ENCODE measurements at regions not wholly inside any gene's neighbourhood (a gene's known extent, or its start where the extent isn't known, plus 50 kb on each side); places are given as distances from the start of the nearest gene placed in this dataset.

DNA sequence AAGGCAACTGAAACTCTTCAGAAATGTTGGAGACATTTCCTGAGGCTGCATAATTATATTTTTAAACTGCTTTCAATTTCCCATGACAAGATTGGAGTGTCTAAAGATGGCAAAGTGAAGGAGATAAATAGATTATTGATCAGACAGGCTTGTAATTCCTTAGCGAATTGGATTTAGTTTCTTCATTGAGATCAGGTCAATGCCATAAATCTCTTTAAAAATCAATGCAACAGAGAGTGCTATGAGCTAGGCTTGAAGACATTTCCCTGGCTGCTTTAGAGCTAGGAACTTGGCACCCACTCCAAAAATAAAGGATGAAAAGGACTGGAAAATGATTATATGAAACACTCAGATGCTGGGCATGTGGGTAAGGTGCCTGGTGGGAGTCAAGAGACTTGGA lies 828.4 kb downstream of the TLR4 start:
- no peak for DNase-seq

DNA sequence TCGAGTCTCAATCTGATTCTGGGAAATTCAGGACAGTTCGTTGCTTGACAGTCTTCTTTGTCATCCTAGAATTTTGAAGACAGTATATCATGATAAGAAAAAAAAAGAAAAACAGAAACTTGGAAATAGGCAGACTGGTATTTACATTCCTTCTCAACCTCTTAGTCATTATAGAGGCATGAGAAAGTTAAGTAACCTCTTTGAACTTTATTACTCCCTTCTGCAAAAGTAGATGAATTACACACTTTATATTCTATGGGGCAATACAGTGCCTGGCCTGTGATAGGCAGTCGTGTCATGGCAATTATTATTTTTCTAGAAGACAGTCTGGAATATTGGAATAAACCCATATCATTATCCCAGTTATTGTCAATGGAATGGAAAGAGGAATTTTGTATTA lies 828.9 kb downstream of the TLR4 start:
- no peak for DNase-seq

DNA sequence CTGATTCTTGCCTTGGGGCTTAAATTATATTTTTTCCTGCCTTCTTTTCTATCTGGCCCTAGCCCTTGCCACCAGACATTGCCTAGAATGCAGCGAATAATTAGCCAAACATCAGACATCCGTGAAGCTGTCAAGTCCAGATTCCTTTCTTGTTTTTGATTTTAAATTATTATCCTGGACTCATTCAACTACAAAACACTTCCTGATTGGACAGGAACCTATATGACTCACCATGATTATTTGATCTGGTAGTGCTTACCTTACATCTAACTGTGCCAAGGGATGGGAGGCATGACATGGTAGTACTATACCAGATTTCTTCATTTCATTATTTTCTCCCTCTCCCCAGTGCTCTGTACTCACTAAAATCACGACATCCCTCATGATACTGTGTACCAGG lies 829.6 kb downstream of the TLR4 start:
- DNase-seq = no peak

DNA sequence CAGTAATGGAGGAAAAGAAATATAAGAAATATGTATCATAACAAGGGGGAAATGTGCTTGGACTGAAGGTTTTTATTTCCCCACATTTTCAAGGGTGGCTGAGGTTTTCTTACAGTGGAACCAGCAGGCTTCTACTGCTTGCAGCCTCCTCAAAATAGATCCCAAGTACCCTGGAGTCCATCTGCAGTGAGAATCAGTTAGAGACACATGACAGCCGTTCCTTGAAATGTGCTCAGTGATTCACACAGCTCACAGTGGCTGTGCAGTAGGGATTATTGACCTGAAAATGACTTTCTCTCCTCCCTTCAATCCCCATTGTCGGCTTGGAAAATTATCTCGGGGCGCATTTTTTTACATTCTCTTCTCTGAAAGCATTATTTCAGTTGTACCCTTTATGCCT lies 832.0 kb downstream of the TLR4 start:
- no peak for DNase-seq

DNA sequence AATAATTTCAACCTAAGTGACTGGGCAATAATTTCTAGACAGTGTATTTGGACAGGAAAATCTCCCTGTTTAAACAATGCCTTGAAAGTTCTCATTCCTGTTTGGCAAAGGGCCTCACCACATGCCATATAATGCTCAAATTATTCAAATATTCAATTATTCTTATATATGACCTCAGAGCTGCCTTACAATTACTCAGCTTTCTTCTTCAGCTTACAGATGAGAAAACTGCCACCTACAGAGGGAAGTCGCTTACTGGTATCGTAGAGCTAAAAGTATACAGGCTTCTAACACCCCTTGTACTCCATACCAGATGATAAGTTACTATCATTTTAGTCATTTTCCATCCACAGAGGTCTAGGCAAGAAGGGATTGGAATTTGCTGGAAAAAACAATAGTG lies 830.3 kb downstream of the BRINP1 start:
- DNase-seq = peak; percentile 14

DNA sequence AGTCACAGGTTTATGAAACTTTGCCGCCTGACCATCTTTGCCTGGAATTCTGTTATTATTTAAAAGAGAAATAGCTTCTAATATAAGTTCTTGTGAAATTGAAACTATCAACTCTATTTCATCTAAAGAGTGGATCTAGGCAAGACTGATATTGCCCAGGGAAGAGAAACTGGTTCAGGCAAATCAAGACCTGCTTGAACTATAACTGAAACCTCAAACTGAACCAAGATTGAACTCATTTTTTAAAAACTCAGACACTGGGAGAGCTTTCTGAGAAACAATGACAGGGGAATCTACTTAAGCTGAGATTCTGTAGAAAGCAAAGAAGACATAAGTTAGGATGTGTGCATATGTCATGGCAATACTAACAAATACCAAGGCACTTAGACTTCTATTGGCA lies 815.8 kb downstream of the BRINP1 start:
- no peak for DNase-seq

DNA sequence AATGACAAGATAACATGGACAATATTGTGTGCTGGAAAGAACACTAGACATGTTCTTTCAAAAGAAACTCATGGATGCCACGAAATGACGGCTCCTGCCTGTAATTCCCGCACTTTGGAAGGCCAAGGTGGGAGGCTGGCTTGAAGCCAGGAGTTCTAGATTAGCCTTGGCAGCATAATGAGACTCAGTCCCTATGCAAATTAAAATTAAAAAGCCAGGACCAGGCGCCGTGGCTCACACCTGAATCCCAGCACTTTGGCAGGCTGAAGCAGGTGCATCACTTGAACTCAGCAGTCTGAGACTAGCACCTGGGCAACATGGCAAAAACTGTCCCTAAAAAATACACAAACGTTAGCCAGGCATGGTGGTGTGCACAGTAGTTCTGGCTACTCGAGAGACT lies 814.2 kb downstream of the BRINP1 start:
- DNase-seq = no peak

DNA sequence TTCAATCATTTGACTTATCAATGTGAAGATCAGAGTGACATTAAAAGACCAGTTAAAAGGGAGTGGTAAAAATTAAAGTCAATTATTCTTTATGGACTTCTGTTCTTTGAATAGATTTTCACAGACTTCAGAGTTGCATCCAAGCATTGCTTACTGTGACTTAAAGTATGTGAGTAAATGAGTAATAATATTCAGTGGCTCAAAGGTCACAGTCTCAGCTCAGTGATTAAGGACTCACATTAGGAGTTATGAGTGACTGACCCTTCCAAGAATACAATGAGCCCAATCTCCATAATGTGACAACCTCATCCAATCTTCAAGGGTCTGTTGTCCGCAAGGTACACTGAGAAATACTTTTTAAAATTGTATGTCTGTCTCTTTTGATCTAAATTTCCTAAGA lies 811.2 kb downstream of the BRINP1 start:
- no peak for DNase-seq

DNA sequence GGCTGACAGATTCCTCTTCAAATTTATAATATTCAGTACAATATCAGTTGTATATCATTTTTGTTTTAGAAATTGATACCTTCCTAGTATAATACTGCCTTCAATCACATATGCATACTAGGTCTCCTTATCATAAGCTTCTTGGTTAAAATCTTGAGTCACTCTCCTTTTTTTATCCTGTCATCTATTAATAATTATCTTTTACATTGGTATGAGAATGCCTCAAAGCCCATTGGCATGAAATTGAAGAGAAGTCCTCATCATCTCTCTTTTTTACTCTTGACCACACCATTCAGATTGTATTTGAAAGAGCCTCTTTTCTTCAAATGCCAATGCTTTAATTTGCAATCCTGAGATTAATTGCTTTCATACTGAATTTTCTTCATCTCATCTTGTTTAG lies 810.3 kb downstream of the BRINP1 start:
- no peak for DNase-seq

DNA sequence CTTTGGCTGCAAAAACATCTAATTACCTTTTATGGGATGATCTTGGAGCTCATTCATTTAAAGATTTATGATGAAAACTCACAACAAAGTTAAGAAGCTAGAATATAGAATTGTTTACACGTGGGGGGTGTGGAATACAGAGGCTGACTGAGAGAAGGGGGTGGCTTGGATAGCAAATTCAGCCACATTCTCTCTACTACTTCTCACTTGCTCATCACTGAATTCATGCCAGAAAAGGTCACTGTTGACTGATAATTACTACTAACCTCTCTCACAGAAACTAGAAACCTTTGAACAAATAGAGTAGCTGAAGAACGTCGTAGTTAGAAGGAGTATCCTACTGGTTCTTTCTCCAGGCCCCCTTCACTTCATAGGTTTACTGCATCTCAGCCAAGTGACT lies 808.2 kb downstream of the BRINP1 start:
- DNase-seq = no peak

DNA sequence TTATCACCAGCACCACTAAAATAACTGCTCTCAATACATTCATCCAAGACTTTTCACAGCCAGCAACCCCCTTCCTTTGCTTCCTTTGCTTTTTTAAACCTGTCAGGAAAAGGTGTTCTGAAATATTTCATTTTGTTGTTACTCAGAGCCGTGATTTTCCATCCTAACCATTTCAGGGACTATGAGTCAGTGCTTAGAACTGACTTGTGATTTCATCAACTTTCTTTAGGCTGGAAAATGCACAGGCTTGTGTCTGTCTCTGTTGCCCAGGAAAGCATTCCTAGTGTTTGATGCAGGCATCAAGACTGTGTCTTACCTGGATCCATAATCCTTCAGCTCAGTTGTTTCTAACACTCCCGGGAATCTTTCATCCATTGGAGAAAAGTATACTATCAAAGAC lies 805.6 kb downstream of the BRINP1 start:
- no peak for DNase-seq

DNA sequence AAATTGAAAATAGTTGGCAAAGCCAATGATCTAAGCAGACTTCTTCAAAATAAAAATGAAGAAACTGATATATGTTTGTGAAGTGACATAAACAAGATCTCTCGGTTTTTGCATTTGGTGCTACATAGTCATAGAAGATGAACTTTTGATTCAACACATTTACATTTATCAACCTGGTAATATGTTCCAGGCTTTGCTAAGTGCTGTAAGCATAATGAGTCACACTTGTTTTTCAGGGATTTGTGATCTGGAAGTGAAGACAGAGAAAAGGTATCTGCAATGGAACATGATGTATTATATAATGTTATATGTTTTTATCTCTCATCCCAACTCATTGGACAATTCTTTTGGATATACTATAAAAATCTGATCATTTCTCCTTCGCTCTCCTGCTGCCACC lies 801.4 kb downstream of the BRINP1 start:
- DNase-seq = no peak

DNA sequence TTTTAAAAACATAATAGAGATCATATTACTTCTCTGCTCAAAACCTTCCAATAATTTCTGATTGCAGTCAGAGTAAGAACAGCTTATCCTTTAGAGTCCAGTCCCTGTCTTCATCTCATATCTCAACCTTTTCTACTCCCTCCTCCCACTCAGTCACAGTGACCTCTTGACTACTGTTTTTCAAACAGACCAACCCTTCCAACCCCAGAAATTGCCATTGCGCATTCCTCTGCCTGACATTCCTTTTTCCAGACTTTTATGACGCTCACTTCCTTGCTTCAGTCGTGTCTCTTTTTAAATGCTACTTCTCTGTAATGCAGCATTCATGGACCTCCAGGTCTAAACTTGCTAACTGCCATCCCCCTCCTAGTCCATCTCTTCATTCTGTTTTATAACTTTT lies 800.5 kb downstream of the BRINP1 start:
- no peak for DNase-seq

DNA sequence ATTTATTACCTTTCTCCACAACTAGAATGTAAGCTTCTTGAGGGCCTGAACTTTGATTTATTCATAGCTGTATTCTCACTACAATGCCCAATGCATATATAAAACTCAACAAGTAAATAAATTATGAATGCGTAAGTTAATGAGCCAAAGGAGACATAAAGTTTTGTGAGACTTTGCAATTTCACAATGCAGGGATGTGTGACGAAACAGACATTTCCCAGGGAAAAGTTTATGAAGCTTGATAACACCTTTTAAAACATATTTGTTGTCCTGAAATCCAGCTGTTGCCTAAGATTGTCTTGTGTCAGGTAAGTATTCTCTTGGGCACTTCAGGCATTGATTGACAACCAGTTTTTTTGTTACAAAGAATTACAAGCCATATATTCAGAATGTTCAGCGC lies 800.1 kb downstream of the BRINP1 start:
- DNase-seq = no peak

DNA sequence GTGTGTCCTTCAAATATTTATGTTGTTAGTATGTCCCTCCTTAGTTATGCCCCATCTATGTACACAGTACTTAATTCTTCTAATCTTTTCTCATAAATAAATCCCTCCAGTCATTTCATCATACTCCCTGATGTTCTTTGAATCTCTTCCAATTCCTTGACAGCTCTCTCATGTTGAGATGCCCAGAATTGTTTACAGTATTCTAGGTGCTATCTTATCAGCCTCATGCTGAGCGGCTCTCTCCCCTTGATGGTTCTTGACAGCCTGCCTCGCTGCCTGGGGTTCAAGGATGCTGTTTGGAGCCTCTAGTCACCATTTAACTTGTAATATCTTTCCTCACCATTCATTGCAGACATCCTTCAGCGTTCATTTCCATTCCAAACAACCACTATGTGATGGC lies 799.2 kb downstream of the BRINP1 start:
- no peak for DNase-seq

DNA sequence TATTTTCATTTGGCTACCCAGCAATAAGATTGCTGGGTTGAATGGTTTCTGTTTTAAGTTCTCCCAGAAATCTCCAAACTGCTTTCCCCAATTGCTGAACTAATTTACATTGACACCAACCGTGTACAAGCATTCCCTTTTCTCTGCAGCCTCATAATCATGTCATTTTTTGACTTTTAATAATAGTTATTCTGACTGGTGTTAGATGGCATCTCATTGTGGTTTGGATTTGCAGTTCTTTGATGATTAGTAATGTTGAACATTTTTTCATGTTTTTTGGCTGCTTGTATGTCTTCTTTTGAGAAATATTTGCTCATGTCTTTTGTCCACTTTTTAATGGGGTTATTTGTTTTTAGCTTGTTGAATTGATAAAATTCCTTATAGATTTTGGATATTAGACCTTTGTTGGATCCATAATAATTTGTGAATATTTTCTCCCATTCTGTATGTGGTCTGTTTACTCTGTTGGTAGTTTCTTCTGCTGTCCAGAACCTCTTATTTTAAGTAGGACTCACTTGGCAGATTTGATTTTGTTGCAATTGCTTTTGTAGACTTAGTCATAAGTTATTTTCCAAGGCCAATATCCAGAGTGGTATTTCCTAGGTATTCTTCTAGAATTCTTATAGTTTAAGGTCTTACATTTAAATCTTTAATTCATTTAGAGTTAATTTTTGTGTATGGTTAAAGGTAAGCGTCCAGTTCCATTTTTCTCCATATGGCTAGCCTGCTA lies 793.7 kb downstream of the BRINP1 start:
- no peak for DNase-seq

DNA sequence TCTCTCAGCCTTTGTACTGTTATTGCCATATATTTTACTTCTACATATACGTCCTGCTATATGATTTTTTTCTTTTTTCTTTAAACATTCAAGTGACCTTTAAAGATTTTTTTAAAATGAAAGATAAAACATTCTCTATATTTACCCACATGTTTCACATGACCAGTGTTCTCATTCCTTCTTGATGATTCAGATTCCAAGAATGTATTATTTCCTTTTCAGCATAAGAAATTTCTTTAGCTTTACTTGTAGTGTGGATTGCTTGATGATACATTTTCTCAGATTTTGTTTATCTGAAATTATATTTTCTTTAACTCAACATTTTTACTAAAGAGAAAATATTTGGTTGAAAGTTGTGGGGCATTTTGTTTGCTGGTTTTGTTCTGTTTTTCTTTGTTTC lies 792.1 kb downstream of the BRINP1 start:
- DNase-seq = no peak

DNA sequence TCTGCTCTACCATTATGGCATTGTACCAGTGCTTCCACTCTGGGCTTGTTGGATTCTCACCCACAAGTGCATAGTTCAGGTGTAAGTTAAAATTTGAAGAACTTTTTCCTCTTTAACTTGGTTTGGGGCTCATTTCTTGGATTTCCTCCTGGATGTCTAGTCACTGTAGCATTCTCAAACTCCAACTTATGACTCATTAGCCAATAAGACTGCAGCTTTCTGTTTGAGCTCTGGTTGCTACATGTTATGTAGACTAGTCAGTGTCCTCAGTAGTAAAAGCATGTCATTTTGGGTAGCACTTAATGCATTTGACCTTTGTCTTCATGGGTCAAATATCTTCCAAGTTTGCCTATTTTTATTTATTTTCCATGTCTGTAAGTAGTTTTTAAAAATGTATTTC lies 790.8 kb downstream of the BRINP1 start:
- DNase-seq = no peak

DNA sequence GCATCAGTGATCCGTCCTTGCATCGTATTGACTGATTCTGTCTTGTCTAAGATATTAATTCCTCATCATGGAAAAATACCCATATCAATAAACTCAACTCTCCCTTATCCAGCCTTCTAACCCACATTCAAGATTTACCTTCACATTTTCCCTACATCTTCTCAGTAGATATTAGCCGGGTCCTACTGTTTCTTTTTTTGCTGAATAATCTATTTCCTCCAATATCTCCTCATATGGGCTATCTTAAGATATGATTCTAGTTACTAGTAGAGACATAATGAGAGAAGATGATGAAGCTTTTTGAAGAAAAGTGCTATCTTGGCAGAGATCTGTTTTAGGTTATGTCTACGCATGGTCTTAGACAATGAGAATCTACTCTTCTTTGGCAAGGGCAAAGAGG lies 785.8 kb downstream of the BRINP1 start:
- DNase-seq = no peak

DNA sequence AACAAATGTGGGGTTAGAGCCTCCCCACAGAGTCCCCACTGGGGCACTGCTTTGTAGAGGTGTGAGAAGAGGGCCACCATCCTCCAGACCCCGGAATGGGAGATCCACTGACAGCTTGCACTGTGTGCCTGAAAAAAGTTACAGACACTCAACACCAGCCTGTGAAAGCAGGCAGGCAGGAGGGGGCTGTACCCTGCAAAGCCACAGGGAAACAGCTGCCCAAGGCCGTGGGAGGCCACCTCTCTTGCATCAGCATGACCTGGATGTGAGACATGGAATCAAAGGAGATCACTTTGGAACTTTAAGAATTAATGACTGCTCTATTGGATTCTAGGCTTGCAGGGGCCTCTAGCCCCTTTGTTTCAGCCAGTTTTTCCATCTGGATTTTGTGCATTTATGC lies 782.3 kb downstream of the BRINP1 start:
- DNase-seq = no peak

DNA sequence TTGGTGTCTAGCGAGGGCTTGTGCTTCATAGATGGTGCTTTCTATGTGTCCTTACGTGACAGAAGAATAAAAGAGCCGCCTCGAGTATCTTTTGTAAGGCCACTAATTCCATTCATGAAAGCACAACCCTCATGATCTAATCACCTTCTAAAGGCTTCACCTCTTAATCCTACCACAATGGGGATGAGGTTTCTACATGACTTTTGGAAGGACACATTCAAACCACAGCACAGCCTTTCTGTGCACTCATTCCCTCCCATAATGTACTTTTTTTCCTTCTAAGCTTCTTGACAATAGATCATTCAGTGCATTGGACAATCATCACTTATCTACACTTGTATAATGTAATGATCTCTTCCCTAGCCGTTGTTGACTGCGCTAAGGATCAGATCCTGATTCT lies 774.8 kb downstream of the BRINP1 start:
- DNase-seq = no peak

DNA sequence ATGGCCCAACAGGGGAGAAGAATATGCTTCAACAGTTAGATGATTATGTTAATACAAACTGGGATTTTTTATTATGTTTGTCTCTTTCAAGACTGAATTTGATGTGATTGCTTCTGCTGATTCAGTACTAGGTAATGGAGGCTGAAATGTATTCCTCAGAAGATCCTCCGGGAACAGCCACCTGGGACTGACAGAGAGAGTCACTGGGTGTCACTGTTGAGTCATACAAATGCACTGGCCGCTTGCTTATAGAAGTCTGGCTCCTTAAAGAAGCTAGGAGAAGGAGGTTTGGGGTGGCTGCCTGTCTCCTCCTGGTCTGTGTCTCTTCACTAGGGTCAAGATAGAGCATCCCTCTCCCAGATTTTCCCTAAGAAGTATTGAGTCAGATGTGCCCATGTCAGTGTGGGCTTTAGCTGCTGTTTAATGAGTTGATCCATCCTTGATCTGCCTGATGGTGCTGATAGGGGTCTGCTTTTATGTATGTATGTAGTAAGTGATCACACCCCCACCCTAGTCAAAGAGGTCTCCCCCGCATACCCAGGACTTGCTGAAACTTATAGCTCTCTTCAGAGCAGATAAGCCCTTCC lies 773.4 kb downstream of the BRINP1 start:
- DNase-seq = peak; percentile 13

DNA sequence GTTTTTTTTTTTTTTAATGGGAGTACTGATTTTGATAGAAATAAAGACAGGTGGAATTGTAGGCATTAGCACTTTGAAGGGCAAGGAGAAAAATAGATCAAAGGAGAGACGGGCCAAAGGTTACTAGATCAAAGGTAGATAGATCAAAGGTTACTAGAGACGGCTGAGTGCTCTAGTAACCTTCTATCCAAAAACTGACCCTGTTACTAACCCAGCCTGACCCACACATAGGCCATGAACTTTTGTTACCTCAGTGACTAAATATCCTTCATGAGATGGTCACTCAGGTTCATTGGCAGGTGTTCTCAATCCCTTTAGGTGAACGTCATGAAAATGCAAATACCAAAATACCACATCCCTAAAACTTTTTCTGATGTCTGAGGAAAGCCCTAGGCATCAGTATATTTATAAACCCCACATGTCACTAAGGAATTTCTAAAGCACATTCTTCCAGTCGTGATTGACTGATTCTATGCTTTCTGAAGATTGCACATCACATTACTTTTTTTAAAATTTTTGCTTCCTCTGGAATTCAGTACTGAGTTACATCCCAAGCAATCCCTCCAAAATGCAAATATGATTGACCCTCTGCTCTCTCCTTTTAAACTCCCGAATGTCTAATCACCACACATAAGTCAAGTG lies 772.7 kb downstream of the BRINP1 start:
- DNase-seq = no peak

DNA sequence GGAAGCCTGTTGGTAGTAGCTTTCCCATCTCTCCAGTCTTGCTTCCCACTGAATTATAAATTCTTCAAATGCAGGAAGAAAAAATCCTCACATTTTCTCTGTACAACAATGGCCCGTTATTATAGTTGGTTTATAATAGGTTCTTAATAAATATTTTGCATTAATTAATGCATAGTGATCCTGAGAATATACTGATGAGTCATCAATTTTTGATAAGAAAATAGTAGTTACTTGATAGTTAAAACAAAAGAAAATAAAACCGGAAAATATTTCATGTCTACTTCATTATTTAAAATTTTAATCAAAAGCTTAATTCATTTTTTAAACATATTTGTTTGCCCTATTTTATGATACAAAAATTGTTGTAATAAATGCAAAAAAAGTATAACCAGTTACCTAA lies 762.6 kb downstream of the BRINP1 start:
- no peak for DNase-seq
